ENCODE measurements at regions not wholly inside any gene's neighbourhood (a gene's known extent, or its start where the extent isn't known, plus 50 kb on each side); places are given as distances from the start of the nearest gene placed in this dataset.

GRCh38 chr6:145306489-145306888, 428.8 kb downstream of the EPM2A start:
- DNase-seq, result no peak

- no peak for DNase-seq
Observed at GRCh38 chr6:145309842-145310535, 425.3 kb downstream of the EPM2A start.

GRCh38 chr6:145312481-145312880, 422.8 kb downstream of the EPM2A start:
- DNase-seq, result no peak

- DNase-seq, result no peak
Observed at GRCh38 chr6:145313041-145313855, 422.1 kb downstream of the EPM2A start.

- no peak for DNase-seq
Observed at GRCh38 chr6:145315982-145316600, 419.2 kb downstream of the EPM2A start.

- DNase-seq, result no peak
Observed at GRCh38 chr6:145318952-145319351, 416.4 kb downstream of the EPM2A start.

- no peak for DNase-seq
Observed at GRCh38 chr6:145319605-145320004, 415.7 kb downstream of the EPM2A start.

GRCh38 chr6:145323646-145324045, 411.7 kb downstream of the EPM2A start:
- DNase-seq, result no peak

- no peak for DNase-seq
Observed at GRCh38 chr6:145327586-145327985, 407.7 kb downstream of the EPM2A start.

GRCh38 chr6:145329257-145329656, 406.1 kb downstream of the EPM2A start:
- DNase-seq, result no peak

- DNase-seq, result no peak
Observed at GRCh38 chr6:145331066-145331465, 404.3 kb downstream of the EPM2A start.

- no peak for DNase-seq
Observed at GRCh38 chr6:145332011-145332410, 403.3 kb downstream of the EPM2A start.

GRCh38 chr6:145336119-145336518, 399.2 kb downstream of the EPM2A start:
- no peak for DNase-seq

- DNase-seq, result no peak
Observed at GRCh38 chr6:145339089-145339488, 396.2 kb downstream of the EPM2A start.

GRCh38 chr6:145340256-145340655, 395.1 kb downstream of the EPM2A start:
- DNase-seq, result no peak

GRCh38 chr6:145345094-145345493, 390.2 kb downstream of the EPM2A start:
- no peak for DNase-seq

GRCh38 chr6:145347216-145347615, 388.1 kb downstream of the EPM2A start:
- no peak for DNase-seq

- DNase-seq, result peak; percentile 72
Observed at GRCh38 chr6:145349950-145350510, 385.3 kb downstream of the EPM2A start.

- no peak for DNase-seq
Observed at GRCh38 chr6:145350928-145351327, 384.4 kb downstream of the EPM2A start.

GRCh38 chr6:145352382-145353080, 382.8 kb downstream of the EPM2A start:
- DNase-seq, result no peak

- no peak for DNase-seq
Observed at GRCh38 chr6:145360865-145361264, 374.5 kb downstream of the EPM2A start.

GRCh38 chr6:145367149-145367548, 368.2 kb downstream of the EPM2A start:
- no peak for DNase-seq

- DNase-seq, result no peak
Observed at GRCh38 chr6:145368075-145368474, 367.2 kb downstream of the EPM2A start.

Data from retina (tissue), 1 donor.